ENCODE measurements at regions not wholly inside any gene's neighbourhood (a gene's known extent, or its start where the extent isn't known, plus 50 kb on each side); places are given as distances from the start of the nearest gene placed in this dataset.
A peak's percentile ranks its signal among the peaks of the same experiment; 100 is the strongest.

DNA sequence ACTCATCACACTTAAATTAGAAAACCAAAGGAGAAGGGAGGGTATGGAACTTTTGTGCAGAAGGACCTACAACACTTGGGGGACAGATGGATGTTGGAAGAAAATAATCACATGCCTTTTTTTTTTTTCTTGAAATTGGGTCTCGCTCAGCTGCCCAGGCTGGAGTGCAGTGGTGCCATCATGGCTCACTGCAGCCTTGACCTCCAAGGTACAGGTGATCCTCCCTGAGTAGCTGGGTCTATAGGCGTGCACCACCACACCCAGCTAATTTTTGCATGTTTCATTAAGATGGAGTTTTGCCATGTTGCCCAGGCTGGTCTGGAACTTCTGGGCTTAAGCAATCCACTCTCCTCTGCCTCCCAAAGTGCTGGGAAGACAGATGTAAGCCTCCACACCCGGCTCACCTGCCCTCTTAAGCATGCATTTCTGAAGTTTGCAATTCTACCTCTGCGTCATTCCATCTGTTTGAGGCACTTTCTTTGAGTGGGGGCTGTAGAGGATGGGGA lies 370.8 kb upstream of the JARID2 start:
- no peaks in the 10 kb centered on the region for H3K27me3 ChIP-seq (ENCODE audit: control insufficient read depth, insufficient read depth, low read length)
- no peak overlapping the region for H3K4me3 ChIP-seq (ENCODE audit: low read depth, low read length)
- no peaks in the 10 kb centered on the region for H3K79me2 ChIP-seq
- H3K9ac ChIP-seq = no peak overlapping the region
- H2AFZ ChIP-seq = no peak overlapping the region
- H3K4me2 ChIP-seq (ENCODE audit: low read length) = no peak overlapping the region
- no peaks in the 10 kb centered on the region for H3K9me3 ChIP-seq (ENCODE audit: control insufficient read depth, low read length)
- no peaks in the 10 kb centered on the region for H3K36me3 ChIP-seq (ENCODE audit: control insufficient read depth, insufficient read depth, low read length)
- TF ChIP-seq, protein P1, sequence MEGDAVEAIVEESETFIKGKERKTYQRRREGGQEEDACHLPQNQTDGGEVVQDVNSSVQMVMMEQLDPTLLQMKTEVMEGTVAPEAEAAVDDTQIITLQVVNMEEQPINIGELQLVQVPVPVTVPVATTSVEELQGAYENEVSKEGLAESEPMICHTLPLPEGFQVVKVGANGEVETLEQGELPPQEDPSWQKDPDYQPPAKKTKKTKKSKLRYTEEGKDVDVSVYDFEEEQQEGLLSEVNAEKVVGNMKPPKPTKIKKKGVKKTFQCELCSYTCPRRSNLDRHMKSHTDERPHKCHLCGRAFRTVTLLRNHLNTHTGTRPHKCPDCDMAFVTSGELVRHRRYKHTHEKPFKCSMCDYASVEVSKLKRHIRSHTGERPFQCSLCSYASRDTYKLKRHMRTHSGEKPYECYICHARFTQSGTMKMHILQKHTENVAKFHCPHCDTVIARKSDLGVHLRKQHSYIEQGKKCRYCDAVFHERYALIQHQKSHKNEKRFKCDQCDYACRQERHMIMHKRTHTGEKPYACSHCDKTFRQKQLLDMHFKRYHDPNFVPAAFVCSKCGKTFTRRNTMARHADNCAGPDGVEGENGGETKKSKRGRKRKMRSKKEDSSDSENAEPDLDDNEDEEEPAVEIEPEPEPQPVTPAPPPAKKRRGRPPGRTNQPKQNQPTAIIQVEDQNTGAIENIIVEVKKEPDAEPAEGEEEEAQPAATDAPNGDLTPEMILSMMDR (IDR thresholded peaks at IDR 0.05) = no peak
- no peak overlapping the region for H3K27ac ChIP-seq
- H3K4me1 ChIP-seq = no peaks in the 10 kb centered on the region

- H3K79me2 ChIP-seq = no peaks in the 10 kb centered on the region
- TF ChIP-seq, protein P1 (IDR thresholded peaks at IDR 0.05) = no peak
- H3K9ac ChIP-seq = no peak overlapping the region
- no peaks in the 10 kb centered on the region for H3K9me3 ChIP-seq (ENCODE audit: control insufficient read depth, low read length)
- no peak overlapping the region for H2AFZ ChIP-seq
- no peaks in the 10 kb centered on the region for H3K36me3 ChIP-seq (ENCODE audit: control insufficient read depth, insufficient read depth, low read length)
- H3K4me3 ChIP-seq (ENCODE audit: low read depth, low read length) = no peak overlapping the region
- H3K27me3 ChIP-seq (ENCODE audit: control insufficient read depth, insufficient read depth, low read length) = no peaks in the 10 kb centered on the region
- no peak overlapping the region for H3K27ac ChIP-seq
- H3K4me1 ChIP-seq = no peaks in the 10 kb centered on the region
- no peak overlapping the region for H3K4me2 ChIP-seq (ENCODE audit: low read length)
Observed at GRCh38 chr6:14875481-14876063, 370.3 kb upstream of the JARID2 start.

GRCh38 chr6:14876778-14877613 lies 368.9 kb upstream of the JARID2 start:
- H3K9me3 ChIP-seq (ENCODE audit: control insufficient read depth, low read length) = no peaks in the 10 kb centered on the region
- H3K36me3 ChIP-seq (ENCODE audit: control insufficient read depth, insufficient read depth, low read length) = no peaks in the 10 kb centered on the region
- TF ChIP-seq, protein P1 (IDR thresholded peaks at IDR 0.05) = no peak
- H3K27ac ChIP-seq = peak overlapping the region; percentile 40
- H3K4me1 ChIP-seq = no peaks in the 10 kb centered on the region
- H3K4me3 ChIP-seq (ENCODE audit: low read depth, low read length) = no peak overlapping the region
- H2AFZ ChIP-seq = no peak overlapping the region
- H3K79me2 ChIP-seq = no peaks in the 10 kb centered on the region
- no peak overlapping the region for H3K9ac ChIP-seq
- no peaks in the 10 kb centered on the region for H3K27me3 ChIP-seq (ENCODE audit: control insufficient read depth, insufficient read depth, low read length)
- no peak overlapping the region for H3K4me2 ChIP-seq (ENCODE audit: low read length)

- Histone ChIP-seq H3K27ac (no peak overlapping the region), H2AFZ (no peak overlapping the region), H3K9ac (no peak overlapping the region), H3K4me1 (peaks cover 7% of the 10 kb centered on the region), H3K4me2 (ENCODE audit: low read length) (no peak overlapping the region), H3K4me3 (ENCODE audit: low read depth, low read length) (no peak overlapping the region), H3K79me2 (no peaks in the 10 kb centered on the region), H3K9me3 (ENCODE audit: control insufficient read depth, low read length) (no peaks in the 10 kb centered on the region), H3K36me3 (ENCODE audit: control insufficient read depth, insufficient read depth, low read length) (no peaks in the 10 kb centered on the region), H3K27me3 (ENCODE audit: control insufficient read depth, insufficient read depth, low read length) (no peaks in the 10 kb centered on the region)
- TF ChIP-seq, protein P1 (IDR thresholded peaks at IDR 0.05) = no peak
Observed at GRCh38 chr6:14877758-14878157, 368.1 kb upstream of the JARID2 start.

Measured in parathyroid adenoma (tissue), 2 donors.